Activated CD4-positive, alpha-beta T cell treated with anti-CD3 and anti-CD28 coated beads, Interleukin-2, Interleukin-4, amounts not matched to agents 100 ng/mL and 50 ng/mL, durations not matched to agents 16 hours and 8 hours (primary cell): ENCODE measurements at regions not wholly inside any gene's neighbourhood (a gene's known extent, or its start where the extent isn't known, plus 50 kb on each side); places are given as distances from the start of the nearest gene placed in this dataset.

Experiments
- DNase-seq: peaks from one replicate; pipeline ENCODE4 v3.0.0-alpha.2; 2020; ENCODE audit warnings: low spot score

- no peak for DNase-seq
These were observed 607.3 kb downstream of the NCAM2 start for GRCh38 chr21:21605521-21605920.

DNA sequence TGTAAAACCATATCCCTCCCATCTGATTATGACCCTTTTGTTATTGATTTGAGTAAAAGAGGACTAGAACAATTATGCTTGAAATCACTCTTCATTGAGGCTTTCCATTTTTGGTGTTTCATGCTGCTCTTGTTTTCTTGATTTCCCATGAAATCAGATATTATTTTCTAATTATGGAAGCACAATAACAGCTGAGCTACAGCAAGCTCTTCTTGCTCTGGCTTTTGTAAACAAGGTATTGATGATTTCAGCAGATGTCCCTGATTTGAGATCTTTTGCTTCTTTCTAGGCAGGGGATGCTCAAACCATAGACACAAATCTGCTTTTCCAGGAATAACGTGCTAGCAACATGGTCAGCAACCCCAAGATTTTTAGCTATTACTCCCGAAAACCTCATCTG is 607.8 kb downstream of the NCAM2 start:
- DNase-seq: no peak

DNA sequence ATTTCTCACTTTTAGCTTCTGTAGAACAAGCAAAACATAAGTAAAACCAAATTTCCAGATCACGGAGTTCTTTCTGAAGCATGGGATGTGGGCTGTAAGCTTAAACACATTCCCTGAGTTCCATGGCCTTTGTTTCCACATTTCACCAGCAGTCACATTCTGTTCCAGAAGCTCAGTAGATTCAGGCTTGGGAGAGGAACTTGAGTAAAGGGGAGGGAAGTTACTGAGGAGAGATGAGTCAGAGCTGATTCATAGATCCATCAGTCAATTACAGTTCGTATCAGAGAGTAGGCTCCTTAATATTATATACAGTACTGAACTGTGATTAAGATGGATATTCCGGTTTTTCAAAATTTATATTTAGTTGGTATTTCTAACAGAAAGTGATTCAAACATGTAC is 614.3 kb downstream of the NCAM2 start:
- DNase-seq: no peak

DNA sequence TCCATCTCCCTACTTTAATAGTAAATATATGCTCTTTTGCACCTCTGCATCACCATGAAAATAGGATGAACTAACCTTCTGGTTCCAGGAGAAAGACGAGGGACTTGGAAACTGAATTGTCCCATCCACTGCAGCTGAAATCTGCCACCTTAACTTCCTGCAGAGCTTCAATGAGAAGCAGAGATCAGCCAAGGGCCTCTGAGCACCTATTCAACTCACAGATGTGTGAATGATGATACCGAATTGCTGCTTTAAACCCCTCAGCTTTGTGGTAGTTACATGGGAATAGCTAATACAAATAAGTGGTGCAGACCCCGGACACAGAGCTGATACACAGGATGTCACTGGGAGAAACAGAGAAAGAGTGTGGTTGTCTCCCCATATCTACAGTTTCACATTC is 616.8 kb downstream of the NCAM2 start:
- DNase-seq: no peak

GRCh38 chr21:21622460-21623234 is 624.4 kb downstream of the NCAM2 start:
- no peak for DNase-seq

DNA sequence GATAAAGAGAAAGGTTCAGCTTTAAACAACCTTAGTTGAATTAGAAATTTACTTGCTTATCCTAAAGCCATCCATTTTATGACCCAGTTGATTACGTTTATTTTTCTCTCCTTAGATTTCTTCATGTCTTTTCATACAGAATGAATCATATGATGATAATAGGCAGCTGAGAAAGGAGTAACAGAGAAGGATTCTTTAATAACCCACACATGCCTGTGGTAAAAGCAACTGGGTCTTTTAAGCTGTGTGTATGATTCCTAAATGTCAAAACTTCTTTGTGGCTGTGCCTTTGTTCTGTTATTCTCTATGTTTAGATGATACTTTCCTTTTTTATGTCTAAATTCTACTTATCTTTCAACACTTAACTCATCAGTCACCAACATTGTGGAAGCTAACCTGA is 626.5 kb downstream of the NCAM2 start:
- no peak for DNase-seq

- DNase-seq: no peak
These were observed 633.8 kb downstream of the NCAM2 start for GRCh38 chr21:21631961-21632360.

DNA sequence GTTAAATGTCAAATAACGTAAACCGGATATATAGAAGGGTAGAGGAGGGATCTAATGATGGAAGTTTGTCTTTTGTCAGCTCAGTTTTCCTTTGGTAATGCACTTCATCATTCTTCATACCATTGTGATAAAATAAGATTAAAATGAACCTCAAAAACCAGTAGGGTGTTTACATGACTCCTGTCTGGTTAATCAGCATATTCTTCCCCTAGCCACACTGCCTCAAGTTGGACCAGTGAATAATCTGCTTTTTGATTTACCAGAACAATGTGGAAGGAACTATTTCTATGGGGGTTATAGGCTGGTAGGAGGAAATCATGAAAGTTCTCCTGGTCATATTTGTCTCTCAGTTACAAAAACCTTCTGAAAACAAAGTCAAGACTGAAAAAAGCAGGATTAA is 634.7 kb downstream of the NCAM2 start:
- no peak for DNase-seq

- DNase-seq: no peak
These were observed 663.5 kb downstream of the NCAM2 start for GRCh38 chr21:21661741-21662140.

DNA sequence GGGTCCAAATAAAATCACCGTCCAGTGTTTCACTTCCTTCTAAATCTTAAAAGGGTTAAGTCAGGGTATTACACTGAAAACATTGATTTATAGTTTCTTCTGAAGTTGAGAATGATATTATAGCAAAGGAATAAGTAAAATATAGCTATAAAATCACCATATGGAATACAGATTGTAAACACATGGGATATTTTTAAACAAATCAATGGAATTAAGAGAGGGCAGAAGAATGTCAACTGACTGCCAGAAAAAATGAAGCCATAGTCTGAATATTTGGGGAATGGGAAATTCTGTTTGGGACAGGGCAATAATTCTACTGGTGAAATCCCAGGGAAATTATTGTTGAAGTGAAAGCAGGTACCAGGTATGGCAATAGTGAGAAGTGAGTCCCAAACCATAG is 664.6 kb downstream of the NCAM2 start:
- no peak for DNase-seq

DNA sequence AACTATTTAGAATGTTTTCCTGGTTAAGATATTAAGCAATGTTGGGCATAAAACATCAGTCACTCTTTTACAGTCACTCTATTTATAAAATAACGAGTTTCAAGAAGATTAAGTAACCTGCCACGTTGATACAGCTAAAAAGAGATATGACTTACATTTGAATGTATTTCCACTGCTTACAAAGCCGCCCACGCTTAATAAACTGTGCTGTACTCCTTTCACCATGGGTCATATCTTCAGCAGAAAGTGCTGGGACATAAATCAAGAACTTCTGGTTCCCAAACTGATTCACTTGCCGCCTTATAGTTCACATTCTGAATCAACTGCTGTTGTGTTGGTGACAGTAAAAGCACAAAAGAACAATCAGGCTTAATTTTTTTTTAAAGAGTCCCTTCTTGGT is 666.7 kb downstream of the NCAM2 start:
- no peak for DNase-seq

GRCh38 chr21:21666689-21667088 is 668.5 kb downstream of the NCAM2 start:
- no peak for DNase-seq

DNA sequence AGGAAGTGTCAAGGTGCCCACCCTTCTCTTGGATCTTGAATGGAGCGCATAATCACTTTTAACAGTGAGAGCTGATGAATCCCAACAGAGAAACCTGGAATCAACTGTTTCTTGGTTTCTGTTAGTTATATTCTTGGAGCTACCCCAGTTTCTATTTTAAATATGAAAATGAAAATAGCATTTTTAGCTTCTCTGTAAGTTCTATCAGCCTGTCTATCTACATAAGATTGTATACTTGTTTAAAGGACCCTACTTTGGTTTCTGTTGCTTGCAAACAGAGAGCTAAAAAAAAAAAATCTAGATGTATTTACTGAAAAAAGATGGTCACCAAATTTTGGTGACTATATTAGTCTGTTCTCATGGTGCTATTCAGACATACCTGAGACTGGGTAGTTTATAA is 670.0 kb downstream of the NCAM2 start:
- DNase-seq: no peak

DNA sequence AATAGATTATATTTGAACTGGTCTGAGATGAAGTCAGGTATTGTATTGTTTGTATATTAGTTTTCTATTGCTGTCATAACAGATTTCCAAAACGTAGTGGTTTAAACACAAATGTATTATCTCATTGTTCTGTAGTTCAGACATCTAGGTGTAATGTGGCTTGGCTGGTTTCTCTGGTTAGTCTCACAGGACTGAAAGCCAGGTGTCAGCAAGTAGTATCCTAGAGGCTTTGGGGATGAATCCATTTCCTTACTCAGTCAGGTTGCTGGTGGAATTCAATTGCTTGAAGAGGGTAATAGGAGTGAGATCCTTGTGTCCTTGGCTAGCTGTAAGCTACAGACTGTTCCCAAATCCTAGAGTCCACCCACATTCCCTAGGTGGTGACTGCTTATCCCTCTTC is 675.8 kb downstream of the NCAM2 start:
- DNase-seq: no peak

- DNase-seq: no peak
These were observed 677.4 kb downstream of the NCAM2 start for GRCh38 chr21:21675601-21676000.

GRCh38 chr21:21682172-21682571 is 684.0 kb downstream of the NCAM2 start:
- no peak for DNase-seq

DNA sequence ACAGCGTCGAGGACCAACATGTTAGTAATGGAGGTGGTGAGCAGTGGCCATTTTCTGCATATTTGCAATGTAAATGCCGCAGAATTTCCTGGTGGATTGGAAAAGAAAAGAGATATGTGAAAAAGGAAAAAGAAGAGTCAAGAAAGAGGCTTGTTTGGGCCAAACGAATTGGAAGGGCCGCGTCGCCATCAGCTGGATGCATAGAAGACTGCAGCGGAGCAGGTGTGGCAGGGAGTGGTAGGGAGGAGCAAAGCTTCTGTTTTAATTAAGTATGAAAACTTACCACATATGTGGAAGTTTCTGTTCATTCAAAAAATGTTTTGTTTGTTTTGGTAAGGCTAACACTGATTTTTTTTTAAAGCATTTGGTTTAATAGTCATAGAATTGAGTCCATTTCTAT is 690.7 kb downstream of the NCAM2 start:
- DNase-seq: no peak

GRCh38 chr21:21690068-21690665 is 692.0 kb downstream of the NCAM2 start:
- no peak for DNase-seq

DNA sequence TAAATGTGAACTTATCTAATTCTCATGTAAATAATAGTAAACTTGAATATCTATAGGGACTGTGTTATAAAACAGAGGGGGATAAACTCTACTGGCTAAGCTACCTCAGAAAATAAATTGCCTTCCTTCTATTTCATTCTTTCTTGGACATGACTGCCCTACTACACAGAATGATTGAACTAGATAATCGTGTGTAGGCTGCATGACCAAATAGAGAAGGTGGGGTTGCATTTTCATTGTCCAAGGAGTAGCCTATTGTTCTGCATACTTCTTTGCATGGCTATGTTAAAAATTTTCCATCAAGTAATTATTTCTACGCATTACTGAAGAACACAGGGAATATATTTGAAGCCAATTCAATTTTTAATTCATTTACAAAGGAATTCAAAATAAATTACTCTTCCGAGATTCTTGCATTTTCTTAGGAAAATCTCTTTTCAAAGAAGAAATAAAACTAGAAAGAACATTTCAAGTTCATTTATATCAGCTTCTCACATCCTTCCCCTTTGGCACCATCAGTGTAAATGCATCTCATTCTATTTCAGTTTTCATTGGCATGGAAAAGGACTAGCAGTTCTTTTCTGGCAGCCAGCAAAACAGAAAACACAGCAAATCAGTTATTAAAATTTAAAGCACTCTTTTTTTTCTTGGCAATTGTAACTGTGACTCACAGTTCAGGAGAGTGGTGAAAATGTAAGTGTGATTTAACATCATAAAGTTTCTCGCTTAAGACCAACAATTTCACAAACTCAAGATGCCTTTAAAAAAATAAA is 714.7 kb downstream of the NCAM2 start:
- DNase-seq: no peak

DNA sequence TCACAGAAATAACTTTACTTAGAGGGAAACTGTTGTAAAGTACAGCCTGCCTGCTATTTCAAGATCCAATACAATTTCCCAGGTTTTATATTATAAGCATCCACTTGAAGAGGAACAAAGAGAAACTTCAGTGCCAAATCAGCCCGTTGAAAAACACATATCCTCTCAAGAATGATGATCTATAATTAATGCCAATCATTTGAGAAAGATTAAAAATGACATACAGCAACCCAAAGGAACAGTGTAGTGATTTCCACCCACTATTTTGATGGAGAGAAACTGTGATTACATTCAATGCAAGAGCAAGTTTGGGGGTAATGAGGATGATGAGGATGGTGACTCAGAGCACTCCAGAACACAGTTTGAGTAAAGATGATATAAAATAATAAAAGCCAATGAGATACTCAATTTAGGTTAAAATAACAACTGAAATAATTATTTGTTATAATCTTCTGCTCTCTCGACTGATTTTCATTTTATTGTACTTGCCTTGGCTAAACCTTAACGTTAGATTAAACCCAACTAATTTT is 715.5 kb downstream of the NCAM2 start:
- DNase-seq: no peak

DNA sequence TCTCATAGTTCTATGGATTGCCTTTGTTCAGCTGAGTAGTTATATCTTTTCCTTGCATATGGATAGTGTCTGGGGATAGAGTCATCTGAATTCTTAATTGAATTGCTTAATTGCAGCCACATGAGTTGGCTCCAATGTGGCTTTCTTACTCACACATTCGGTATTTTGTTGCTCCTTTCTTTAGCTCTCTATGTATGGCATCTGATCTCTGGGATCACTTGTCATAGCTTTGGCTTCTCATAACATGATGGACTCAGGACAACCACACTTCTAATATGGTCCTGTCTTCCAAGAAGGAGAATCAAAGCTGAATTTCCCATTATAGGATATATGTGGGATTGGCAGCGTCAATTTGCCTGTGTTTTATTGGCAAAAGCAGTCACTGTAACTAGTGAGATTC is 716.2 kb downstream of the NCAM2 start:
- no peak for DNase-seq

DNA sequence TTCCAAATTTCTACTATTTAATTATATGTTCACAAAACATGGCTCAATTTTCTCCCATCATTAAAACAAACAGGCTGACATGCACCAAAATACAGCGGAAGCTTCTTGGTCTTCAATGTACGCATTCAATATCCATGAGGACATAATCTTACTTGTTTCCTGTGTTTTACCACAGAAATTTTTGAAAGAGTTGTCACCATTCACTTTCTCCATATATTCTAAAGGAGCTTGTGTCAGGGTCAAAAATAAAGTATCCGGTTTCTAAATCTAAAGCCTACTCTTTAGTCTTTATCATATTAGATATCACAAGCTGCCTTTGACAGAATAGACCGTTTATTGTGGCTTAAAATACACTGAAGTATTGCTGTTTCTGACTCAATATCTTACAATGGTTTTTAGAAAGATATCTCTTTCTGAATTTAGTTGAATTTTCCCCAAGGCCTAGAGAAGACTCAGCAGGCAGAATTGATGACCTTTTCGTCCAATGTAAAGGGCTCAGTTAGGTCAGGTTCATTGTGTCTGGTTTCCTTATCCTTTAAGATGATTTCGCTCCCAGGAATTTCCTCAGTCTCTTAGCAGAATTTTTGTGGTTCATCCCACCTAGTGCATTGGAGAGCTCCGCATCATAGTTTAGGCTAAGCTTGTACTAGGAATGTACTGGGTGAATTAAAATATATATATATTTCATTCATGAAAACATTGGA is 717.2 kb downstream of the NCAM2 start:
- no peak for DNase-seq
